B cell (primary cell): ENCODE measurements at regions not wholly inside any gene's neighbourhood (a gene's known extent, or its start where the extent isn't known, plus 50 kb on each side); places are given as distances from the start of the nearest gene placed in this dataset.

Experiments used
- CTCF ChIP-seq: fragments of 200-600 bp; IDR thresholded peaks from one replicate; pipeline ENCODE4 v1.8.0; 2022; ENCODE audit warnings: antibody characterized with exemption, mild to moderate bottlenecking
- EZH2 ChIP-seq: IDR thresholded peaks from 2 replicates; pipeline ENCODE4 v1.6.1; 2012; ENCODE audit warnings: borderline replicate concordance, low read depth, mild to moderate bottlenecking, moderate library complexity, low read length; ENCODE audit not compliant: insufficient read depth, poor library complexity, severe bottlenecking

GRCh38 chr9:107407675-107408074 is 81.9 kb downstream of the KLF4 start:
- TF ChIP-seq CTCF: no peak
- TF ChIP-seq EZH2: no peak
